Glomerular visceral epithelial cell (primary cell): ENCODE measurements at regions not wholly inside any gene's neighbourhood (a gene's known extent, or its start where the extent isn't known, plus 50 kb on each side); places are given as distances from the start of the nearest gene placed in this dataset.
"Not testable (repeated sequence)": the region's sequence is repeated elsewhere in the genome, so short reads cannot be mapped to it uniquely, and the experiment has no call there.

ENCODE experiments used
- DNase-seq: peaks from one replicate; pipeline ENCODE4 v3.0.0-alpha.2; 2016; ENCODE audit errors: extremely low spot score

GRCh38 chr1:38609166-38610025 is 250.2 kb downstream of the RRAGC start:
- DNase-seq, result no peak

DNA sequence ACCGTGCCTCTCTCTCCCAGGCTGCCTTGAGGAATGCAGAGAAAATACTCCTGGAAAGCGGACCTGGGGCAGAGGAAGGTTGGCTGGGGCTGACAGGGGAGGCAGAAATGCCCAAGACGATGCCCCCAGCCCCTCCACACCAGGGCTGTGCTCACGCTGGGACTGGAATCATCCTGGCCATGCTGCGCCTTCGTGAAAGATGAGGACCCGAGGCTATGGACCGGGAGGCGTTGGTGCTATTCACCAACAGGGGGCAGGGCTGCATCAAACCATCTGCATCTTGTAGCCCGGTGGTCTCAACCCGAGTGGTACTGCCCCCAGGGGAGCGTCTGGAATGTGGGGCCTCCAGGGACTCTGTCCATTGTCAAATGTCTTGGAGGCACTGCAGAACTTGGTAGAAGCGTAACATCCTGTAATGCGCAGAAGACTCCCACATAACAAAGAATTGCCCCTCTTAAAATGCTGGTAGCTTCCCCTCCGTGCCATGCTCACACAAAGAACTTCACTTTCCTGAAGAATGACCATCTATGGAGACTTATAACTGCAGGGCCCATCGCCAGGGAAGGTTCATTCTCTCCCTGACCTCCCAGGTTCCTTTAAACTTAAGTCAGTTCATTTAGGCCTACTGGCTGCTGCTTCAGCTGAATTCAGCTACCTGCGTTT is 251.2 kb downstream of the RRAGC start:
- no peak for DNase-seq

DNA sequence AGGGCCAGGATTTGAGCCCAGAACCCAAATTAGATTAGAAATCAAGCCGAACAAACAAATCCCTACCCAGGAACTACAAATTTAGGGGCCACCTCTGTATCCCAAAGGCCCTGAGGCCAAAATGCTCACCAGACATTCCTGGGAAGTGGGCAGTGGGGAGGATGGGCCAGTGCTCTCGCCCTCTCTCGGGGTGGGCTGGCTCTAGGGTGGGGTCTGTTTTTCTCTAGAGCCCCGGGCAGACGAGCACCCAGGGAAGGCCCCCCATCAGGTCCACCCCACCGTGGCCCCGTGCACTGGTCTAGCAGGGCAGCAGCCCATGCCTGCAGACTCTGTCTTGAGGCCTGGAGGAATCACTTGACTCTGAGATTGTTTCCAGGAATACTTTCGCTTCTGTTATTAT is 252.0 kb downstream of the RRAGC start:
- no peak for DNase-seq

DNA sequence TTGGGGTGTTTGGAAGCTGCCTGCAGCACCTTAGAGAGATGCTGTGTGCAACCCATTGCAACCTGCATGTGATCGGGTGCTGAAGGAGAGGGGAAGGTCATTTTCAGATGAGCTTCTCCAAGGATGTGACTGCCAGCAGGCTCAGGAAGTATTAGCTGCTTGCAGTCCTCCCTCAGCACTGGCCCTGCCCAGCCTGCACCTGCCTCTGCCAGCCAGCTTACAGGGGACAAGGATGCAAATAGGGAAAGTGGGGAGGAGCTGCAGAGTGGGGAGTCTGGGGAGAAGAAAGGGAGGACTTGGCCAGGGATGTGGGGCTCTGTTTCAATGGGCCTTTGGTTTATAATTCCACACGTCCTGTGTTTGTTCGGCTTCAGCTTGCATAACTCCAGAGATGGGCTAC is 254.5 kb downstream of the RRAGC start:
- DNase-seq, result no peak

DNA sequence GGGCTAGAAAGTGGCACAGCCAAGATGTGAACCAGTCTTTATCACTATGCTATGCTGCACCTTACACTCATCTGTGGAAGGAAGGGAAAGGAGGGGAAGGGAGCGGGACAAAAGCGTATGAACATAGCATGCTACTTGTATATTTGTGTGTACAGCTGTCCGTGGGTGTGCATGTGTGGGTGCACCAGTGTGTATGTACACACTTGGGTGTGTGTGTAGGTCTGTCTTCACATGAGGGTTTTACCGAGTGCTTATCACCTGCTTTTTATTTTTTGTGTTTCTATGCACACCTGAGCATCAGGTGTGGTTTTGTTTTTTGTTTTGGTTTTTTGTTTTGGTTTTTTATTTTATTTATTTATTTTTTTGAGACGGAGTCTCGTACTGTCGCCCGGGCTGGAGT is 255.7 kb downstream of the RRAGC start:
- DNase-seq, result no peak

GRCh38 chr1:38600905-38601304 is 258.7 kb downstream of the RRAGC start:
- DNase-seq, result no peak

DNA sequence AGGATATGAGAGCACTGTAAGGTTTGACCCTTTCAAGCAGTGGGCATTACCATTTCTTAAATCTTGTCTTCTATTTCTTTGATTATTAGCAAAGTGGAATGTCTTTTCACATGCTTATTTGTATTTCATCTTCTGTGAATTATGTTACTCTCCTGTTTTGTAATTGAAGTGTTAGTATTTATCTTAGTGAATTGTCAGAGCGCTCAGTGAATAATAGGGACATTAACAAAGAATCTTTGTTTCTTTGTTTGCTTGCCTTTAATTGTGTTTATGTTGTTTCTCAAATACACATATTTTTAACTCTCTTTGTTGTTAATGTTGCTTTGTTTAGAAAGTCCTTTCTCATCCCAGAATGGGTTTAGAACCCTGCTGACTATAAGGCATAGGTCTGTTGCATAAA is 259.3 kb downstream of the RRAGC start:
- no peak for DNase-seq

GRCh38 chr1:38598118-38598517 is 261.5 kb downstream of the RRAGC start:
- no peak for DNase-seq

GRCh38 chr1:38589036-38589435 is 270.5 kb downstream of the RRAGC start:
- no peak for DNase-seq

DNA sequence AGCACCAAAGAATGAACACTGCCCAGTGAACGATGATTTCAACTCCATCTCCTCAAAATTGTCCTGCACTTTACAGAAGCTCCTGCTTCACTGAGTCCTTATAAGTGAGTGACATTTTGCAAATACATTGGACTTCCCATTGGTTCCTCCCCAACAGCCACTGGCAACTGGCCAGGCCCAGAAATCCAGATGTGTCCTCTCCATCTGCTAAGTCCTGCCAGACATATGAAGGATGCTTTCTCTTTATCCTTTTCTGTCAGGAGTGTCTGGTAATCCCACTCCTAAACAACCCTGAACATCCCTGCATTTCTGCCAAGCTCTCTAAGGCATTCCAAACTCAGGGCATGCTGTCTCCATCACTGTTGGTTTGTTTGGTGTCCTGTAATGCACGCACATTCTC is 271.8 kb downstream of the RRAGC start:
- DNase-seq, result no peak

DNA sequence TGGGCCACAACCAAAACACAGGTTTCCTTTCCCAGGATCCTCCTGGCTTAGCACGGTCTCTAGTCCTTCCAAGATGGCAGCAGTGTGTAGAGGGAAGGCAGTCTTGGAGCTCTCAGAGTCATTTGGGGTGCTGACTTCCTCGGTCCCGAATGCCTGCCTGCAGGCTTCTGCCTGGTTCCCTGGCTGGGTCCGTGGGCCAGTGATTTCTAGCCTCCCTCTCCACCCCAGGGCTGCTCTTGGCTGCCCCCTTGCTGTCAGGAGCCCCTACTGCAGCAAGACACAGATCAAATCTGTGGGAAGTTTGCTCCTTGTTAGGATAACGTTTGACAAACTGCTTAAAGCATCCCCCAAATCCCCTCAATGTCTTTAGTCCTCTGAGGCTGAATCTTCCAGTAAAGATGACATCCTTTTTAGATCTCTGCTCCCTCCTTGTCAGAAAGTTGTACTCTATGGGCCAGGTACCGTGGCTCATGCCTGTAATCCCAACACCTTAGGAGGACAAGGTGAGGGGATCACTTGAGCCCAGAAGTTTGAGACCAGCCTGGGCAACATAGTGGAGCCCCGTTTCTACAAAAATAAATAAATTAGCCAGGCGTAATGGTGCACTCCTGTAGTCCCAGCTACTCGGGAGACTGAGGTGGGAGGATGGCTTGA is 272.5 kb downstream of the RRAGC start:
- DNase-seq, result peak; percentile 13

DNA sequence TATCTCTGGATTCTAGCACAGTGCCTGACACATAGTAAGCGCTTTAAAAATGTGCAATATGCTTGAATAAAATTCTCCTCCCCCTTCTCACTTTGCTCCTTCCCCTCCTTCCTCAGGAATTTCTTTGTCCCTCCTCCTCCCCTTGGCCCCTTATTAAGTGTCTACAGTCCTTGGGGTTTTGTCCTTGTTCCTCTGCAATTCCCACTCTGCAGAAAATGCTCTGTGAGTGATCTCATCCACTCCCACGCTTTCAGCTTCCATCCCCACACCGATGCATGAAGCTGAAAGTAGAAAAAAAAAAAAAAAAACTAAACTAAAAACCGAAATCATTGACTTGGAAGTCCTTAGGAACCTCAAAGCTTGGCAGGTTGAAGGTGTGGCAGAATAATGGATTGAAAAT is 273.6 kb downstream of the RRAGC start:
- DNase-seq, result no peak

- DNase-seq, result no peak
Observed at GRCh38 chr1:38585460-38585859, 274.1 kb downstream of the RRAGC start.

- DNase-seq, result no peak
Observed at GRCh38 chr1:38584448-38585355, 274.9 kb downstream of the RRAGC start.

- not testable (repeated sequence) for DNase-seq
Observed at GRCh38 chr1:38583287-38583686, 276.3 kb downstream of the RRAGC start.

DNA sequence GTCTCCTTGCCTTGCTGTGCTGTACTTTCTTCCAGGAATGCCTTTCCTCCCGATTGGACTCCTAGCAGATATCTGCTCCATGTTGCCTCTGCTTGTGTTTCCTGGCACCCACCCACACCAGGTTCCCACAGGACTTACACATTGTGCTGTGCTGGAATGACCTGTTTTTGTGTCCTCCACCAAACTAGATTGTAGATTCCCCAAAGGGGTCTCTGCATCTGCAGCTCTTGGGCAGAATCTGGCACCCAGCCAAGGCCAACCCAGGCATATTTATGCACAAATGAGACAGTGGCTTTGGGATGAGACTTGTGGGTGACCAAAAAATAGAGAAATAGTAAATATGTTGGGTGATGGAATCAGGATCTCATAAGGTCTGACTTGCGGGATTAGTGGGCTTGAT is 278.2 kb downstream of the RRAGC start:
- no peak for DNase-seq

DNA sequence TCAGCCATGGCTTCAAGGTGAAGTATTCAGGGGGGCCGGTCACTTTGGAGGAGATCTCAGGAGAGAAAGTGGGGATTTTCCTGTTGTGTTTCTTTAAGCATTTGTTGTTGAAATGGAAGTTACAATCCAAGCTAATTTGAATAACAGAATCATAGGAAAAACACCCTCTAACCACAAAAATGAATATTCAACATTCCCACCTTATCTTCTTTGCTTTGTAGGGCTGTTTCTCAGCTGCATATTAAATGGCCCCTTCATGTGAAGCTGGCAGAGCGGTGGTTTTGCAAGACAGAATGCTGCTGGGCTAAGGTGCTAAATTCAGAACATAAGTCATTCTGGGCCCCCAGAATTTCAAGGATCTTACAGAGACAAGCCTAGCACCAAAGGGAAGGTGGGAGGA is 279.0 kb downstream of the RRAGC start:
- DNase-seq, result no peak

DNA sequence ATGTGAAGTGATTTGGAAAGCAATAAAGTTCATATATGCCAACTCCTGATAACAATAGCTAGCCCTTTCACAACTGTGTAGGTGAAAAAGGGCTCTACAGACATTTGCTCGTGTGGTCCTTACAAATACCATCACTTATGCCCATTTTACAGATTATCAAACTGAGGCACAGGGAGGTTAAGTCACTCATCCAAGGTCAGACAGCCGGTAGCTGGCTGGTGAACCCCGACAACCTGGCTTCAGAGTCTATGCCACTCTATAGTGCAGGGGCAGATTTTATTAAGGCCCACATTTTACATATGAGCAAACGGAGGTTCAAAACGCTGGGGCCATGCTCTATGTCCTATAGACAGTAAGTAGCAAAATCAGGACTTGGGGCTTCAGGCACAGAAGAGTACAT is 280.5 kb downstream of the RRAGC start:
- DNase-seq, result no peak

- no peak for DNase-seq
Observed at GRCh38 chr1:38578271-38578951, 281.2 kb downstream of the RRAGC start.

DNA sequence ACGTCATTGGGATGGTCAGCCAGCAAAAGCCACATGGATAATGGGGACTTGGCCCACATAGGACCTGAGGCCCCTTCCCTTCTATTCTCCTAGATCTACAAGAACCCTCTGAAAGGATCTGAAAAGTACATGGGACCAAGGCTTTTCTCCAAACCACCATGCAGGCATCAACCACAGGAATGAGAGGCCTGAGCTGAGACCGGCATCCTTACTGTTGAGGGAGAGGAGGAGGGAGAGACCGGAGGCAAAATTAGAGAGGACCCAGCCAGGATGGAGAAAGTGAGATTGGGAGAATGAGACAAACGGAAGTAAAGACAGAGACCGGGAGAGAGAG is 281.7 kb downstream of the RRAGC start:
- DNase-seq, result no peak

DNA sequence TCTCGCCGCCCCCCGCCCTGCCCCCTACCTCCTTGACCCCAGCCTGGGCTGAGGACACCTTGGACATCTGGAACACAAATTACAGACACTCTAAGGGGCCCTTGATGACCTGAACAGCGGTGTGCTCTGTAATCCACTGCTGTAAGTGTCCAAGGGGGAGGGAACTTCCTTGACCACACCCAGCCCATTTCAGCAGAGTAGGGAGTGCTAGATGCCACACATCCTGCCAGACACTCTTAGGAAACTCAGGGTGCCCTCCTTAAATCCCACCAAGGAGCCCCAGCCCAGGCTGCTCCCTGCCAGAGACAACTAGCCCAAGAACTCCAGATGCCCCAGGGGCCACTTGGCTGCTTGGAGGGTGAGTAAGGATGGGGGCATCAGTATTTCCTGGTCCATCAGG is 282.2 kb downstream of the RRAGC start:
- no peak for DNase-seq
